HG03571 (cell line): ENCODE measurements at regions not wholly inside any gene's neighbourhood (a gene's known extent, or its start where the extent isn't known, plus 50 kb on each side); places are given as distances from the start of the nearest gene placed in this dataset.

Experiments
- ATAC-seq: cut with Tn5 transposase; IDR thresholded peaks from one replicate; pipeline ENCODE4 v1.9.1; 2021; ENCODE audit not compliant: unreplicated experiment

- no peak for ATAC-seq
Measured at GRCh38 chr6:138607478-138608433, 108.5 kb upstream of the NHSL1 start.

DNA sequence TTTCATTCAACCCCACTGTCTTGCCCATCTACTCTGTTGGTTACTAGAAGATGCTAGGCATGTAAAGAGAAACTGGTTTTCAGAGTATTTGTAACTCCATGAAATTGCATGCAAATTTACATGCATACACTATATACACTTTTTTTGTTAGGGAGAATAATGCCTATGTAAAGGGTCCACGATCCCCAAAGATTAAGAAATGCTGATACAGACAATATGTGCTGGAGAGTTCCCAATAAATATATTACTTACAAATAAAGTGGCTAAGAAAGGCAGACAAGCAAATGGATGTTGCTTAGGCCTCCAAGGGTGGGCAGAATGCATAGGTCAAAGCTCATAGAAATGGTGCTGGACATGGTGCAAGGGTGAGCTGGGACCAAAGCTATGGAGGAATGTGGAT is 109.6 kb upstream of the NHSL1 start:
- no peak for ATAC-seq

GRCh38 chr6:138609801-138610430 is 110.6 kb upstream of the NHSL1 start:
- no peak for ATAC-seq

DNA sequence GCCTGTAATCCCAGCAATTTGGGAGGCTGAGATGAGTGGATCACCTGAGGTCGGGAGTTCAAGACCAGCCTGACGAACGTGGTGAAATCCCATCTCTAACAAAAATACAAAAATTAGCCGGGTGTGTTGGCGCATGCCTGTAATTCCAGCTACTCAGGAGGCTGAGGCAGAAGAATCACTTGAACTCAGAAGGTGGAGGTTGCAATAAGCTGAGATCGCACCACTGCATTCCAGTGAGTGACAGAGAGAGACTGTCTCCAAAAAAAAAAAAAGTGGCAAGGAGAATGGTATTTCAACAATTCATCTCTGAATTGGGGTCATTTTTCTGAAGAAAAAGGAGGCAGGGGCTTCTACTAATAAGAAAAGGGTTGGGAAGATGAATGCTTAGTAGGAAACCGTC is 111.5 kb upstream of the NHSL1 start:
- no peak for ATAC-seq

- ATAC-seq: no peak
Measured at GRCh38 chr6:138614151-138614550, 114.9 kb upstream of the NHSL1 start.

DNA sequence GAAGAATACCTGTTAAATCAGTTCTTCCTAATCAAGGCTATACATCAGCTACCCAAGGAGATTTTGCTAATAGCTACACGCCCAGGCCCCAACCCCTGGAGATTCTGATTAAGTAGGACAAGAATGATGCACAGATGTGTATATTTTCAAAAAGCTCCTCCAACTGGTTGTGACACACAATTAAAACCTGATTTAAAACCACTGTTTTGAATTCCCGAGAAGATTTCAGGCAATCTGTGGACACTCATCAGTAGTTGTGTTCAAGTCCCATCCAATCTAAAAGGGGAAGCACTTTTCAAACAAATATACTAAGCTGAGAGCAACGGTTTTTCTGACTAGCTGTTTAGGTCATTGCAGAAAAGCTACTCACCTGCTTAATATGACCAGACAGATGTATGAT is 118.9 kb upstream of the NHSL1 start:
- no peak for ATAC-seq

GRCh38 chr6:138620630-138621029 is 121.3 kb upstream of the NHSL1 start:
- no peak for ATAC-seq

- no peak for ATAC-seq
Measured at GRCh38 chr6:138622967-138623366, 123.7 kb upstream of the NHSL1 start.

DNA sequence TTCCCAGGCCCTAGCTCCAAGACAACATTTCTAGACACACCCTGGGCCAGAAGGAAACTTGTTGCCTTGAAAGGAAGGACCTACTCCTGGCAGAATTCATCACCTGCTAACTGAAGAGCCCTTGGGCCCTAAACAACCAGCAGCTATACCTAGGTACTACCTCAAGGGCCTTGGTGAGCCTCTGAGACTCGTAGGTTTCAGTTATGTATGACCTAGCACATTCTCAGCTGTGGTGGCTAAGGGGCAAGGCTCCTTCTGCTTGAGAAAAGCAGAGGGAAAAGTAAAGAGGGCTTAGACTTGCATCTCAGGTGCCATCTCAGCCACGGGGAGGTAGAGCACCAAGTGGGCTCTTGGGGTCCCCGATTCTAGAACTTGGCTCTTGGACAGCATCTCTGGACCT is 132.3 kb upstream of the NHSL1 start:
- ATAC-seq: no peak

- ATAC-seq: no peak
Measured at GRCh38 chr6:138637822-138638221, 135.7 kb upstream of the CCDC28A start.

GRCh38 chr6:138638604-138639003 is 135.0 kb upstream of the CCDC28A start:
- ATAC-seq: no peak

DNA sequence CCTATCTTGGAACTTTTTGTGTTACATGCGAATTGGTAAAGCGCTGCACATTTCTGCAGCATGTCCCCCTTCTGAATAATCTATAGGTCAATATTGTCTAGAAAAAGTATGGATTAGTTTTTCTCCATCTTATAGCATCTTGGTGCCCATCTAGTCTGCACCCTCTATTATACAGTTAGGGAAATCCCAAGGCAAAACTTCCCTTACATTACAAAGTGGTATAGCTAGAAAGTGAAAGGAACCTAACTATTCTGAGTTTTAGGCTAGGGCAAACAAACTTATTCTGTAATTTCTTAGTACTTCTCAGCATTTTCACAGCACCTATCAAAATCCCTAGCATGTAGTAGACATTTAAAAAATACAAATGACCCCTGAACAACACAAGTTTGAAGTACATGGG is 133.5 kb upstream of the CCDC28A start:
- no peak for ATAC-seq

DNA sequence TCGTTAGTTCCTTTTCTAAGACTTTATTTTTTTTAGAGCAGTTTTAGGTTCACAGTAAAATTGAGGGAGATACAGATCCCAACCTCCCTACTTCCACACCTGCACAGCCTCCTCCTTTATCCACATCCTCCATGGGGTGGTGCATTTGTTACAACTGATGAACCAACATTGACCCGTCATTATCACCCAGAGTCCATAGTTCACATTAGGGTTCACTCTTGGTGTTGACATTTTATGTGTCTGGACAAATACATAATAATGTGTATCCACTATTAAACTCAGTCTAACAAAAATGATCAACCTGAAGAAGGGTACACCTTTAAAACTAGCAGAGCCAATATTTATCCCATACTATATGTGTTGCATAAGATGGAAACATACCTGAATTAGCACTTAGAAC is 130.4 kb upstream of the CCDC28A start:
- no peak for ATAC-seq

DNA sequence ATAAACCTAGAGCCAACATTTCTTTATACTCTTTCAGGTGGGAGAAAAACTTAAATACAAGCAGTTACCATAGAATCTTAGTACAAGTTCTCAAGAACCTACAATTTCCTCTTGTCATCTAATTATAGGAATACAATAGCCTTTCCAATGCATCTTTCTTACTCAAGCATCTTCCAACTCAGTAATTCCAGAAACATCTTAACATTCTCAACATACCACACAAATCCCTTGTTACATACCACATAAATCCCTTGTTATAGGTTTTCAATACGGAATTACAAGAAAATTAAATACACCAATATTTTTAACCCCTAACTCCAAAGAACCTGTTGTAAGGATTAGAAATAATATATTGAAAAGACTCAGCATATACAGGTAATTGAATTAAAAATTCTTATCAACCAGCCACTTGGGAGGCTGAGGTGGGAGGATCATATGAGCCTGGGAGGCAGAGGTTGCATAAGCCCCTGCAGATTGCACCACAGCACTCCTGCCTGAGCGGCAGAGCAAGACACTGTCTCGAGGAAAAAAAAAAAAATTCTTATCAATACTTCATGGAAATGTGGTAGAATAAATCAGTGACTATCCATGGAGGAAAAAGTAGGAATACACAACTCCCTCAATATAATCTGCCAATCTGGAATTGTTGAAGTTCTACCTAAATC is 127.5 kb upstream of the CCDC28A start:
- no peak for ATAC-seq

DNA sequence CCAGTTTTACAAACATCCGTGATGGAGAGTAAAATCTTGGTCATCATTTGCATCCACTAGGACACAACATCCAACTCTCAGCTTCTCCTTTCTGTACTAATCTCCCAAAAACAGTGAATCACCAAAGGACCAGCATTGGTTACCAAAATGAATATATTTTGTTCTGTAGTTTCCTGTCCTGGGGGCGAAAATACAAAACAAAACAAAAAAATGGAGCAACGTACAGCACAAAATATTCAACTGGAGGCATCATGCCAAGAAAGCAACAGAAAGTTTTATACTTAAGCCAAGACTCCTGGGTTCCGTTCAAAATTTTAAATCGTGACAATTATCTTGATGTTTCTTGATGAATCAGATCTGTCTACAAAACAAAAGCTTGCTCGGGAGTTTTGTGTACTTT is 126.6 kb upstream of the CCDC28A start:
- ATAC-seq: no peak

GRCh38 chr6:138648127-138648526 is 125.4 kb upstream of the CCDC28A start:
- no peak for ATAC-seq

- no peak for ATAC-seq
Measured at GRCh38 chr6:138651491-138651890, 122.1 kb upstream of the CCDC28A start.

DNA sequence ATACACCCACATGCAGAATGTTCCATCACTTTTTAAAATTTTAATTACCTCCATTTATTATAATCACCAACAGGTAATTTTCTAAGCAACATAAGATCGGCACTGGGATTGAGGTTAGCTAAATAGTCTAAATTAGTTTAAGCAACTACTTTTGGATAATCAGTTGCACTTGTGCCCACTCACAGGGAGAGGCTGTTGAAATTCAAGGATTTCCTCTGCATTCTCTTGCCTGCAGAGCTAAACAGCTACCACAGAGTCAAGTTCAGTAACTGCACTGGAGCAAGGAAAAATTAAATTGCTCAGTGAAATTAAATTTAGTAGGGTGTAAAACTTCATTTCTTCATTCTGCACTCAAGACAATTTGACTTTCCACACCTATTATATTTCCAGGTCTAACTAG is 120.7 kb upstream of the CCDC28A start:
- no peak for ATAC-seq

GRCh38 chr6:138653435-138653834 is 120.1 kb upstream of the CCDC28A start:
- ATAC-seq: no peak

GRCh38 chr6:138654715-138655634 is 118.6 kb upstream of the CCDC28A start:
- peak; percentile 90 for ATAC-seq

- ATAC-seq: no peak
Measured at GRCh38 chr6:138655828-138656227, 117.7 kb upstream of the CCDC28A start.
